ENCODE measurements at regions not wholly inside any gene's neighbourhood (a gene's known extent, or its start where the extent isn't known, plus 50 kb on each side); places are given as distances from the start of the nearest gene placed in this dataset.
A peak's percentile ranks its signal among the peaks of the same experiment; 100 is the strongest.

DNA sequence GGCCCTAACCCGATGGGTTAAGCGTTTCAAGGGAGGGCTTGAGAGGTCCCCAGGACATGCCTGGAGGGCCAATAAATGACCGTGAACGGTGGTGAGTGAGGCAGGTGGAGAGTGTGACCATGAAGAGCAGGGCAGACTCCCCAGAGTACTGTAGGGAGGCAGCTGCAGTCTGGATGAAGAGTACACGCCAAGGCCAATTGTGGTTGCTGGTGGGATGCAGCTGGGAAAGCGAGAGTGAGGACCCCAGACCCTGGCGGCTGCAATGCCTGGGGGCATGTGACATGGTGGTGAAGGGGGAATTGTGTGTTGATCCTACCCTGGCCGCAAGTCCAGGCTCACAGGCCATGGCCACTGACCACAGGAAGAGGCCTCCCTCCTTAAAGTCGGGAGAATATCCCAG lies 62.9 kb downstream of the TMEM235 start:
- dilution Hi-C loops (cut with HindIII; ENCODE audit: low sequenced_read_pairs, unreplicated experiment), result no loop called here

More for the DNA sequence above, 62.9 kb downstream of the TMEM235 start:
- TF ChIP-seq, protein P1, sequence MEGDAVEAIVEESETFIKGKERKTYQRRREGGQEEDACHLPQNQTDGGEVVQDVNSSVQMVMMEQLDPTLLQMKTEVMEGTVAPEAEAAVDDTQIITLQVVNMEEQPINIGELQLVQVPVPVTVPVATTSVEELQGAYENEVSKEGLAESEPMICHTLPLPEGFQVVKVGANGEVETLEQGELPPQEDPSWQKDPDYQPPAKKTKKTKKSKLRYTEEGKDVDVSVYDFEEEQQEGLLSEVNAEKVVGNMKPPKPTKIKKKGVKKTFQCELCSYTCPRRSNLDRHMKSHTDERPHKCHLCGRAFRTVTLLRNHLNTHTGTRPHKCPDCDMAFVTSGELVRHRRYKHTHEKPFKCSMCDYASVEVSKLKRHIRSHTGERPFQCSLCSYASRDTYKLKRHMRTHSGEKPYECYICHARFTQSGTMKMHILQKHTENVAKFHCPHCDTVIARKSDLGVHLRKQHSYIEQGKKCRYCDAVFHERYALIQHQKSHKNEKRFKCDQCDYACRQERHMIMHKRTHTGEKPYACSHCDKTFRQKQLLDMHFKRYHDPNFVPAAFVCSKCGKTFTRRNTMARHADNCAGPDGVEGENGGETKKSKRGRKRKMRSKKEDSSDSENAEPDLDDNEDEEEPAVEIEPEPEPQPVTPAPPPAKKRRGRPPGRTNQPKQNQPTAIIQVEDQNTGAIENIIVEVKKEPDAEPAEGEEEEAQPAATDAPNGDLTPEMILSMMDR (conservative IDR thresholded peaks at IDR 0.05; ENCODE audit: low read depth, low read length), result no peak
- no peak for TF ChIP-seq POLR2A (IDR thresholded peaks at IDR 0.05; ENCODE audit: low read depth, low read length)
- no peak for TF ChIP-seq RAD21 (IDR thresholded peaks at IDR 0.05; ENCODE audit: low read length)
- TF ChIP-seq BHLHE40 (IDR thresholded peaks at IDR 0.05; ENCODE audit: low read depth, low read length), result no peak
- no peak for TF ChIP-seq RCOR1 (IDR thresholded peaks at IDR 0.05; ENCODE audit: insufficient replicate concordance, low read length)
- TF ChIP-seq, protein P2, sequence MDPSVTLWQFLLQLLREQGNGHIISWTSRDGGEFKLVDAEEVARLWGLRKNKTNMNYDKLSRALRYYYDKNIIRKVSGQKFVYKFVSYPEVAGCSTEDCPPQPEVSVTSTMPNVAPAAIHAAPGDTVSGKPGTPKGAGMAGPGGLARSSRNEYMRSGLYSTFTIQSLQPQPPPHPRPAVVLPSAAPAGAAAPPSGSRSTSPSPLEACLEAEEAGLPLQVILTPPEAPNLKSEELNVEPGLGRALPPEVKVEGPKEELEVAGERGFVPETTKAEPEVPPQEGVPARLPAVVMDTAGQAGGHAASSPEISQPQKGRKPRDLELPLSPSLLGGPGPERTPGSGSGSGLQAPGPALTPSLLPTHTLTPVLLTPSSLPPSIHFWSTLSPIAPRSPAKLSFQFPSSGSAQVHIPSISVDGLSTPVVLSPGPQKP (IDR thresholded peaks at IDR 0.05; ENCODE audit: borderline replicate concordance, low read depth, low read length), result no peak
- no peak for TF ChIP-seq MAZ (IDR thresholded peaks at IDR 0.05; ENCODE audit: borderline replicate concordance, low read depth, low read length)
- no peak for TF ChIP-seq FOS (IDR thresholded peaks at IDR 0.05; ENCODE audit: low read depth, low read length)
- TF ChIP-seq CEBPB (IDR thresholded peaks at IDR 0.05; ENCODE audit: low read depth, low read length), result no peak
- Histone ChIP-seq H2AFZ (replicated peaks; ENCODE audit: low read length, poor library complexity) (peak overlapping the region; percentile 17), H3K56ac (ENCODE audit: extremely low read depth, insufficient read depth, low read length) (no peak overlapping the region), H3K9me3 (ENCODE audit: control insufficient read depth, insufficient read depth, low read length) (no peaks in the 10 kb centered on the region), H2AK5ac (ENCODE audit: low read depth, low read length) (no peak overlapping the region), H2BK5ac (ENCODE audit: low read depth, low read length, poor library complexity, severe bottlenecking) (no peak overlapping the region), H2BK120ac (ENCODE audit: low read depth, low read length) (no peak overlapping the region), H4K91ac (ENCODE audit: insufficient read depth, low read depth, low read length) (no peak overlapping the region), H4K8ac (ENCODE audit: low read depth in 2 of 2, low read length in 2 of 2) (no peak overlapping the region), H3K4me3 (ENCODE audit: insufficient read depth, low read depth, low read length) (no peak overlapping the region), H3K27ac (ENCODE audit: insufficient read depth, low read length) (no peak overlapping the region), H3K79me1 (ENCODE audit: low read depth in 1 of 2, low read length in 2 of 2) (peaks cover 0 to 4% of the 10 kb centered on the region in 2 experiments; a peak in 1 of 4 replicates), H3K9me1 (ENCODE audit: insufficient read depth, low read length) (peaks cover 3% of the 10 kb centered on the region), H2AK9ac (replicated peaks; ENCODE audit: low read depth, low read length, poor library complexity) (peak overlapping the region; percentile 7), H3K4me1 (ENCODE audit: control insufficient read depth, insufficient read depth, low read length) (peaks cover 4% of the 10 kb centered on the region; the same call in 1 of the 2 replicates), H4K5ac (ENCODE audit: low read depth, low read length) (no peak overlapping the region), H3K4me2 (ENCODE audit: low read depth, low read length) (no peak overlapping the region), H3K18ac (ENCODE audit: low read depth, low read length) (no peak overlapping the region), H3K27me3 (ENCODE audit: control insufficient read depth, insufficient read depth, low read length) (no peaks in the 10 kb centered on the region), H3K9ac (ENCODE audit: low read depth, low read length) (no peak overlapping the region), H3K4ac (ENCODE audit: low read depth, low read length) (no peak overlapping the region), H4K20me1 (ENCODE audit: insufficient read depth, low read length) (no peaks in the 10 kb centered on the region; the same call in 1 of the 2 replicates), H3K36me3 (ENCODE audit: control insufficient read depth, insufficient read depth, low read length) (no peaks in the 10 kb centered on the region), H3K23ac (ENCODE audit: low read depth, low read length) (no peak overlapping the region), H2BK15ac (ENCODE audit: low read depth, low read length) (no peak overlapping the region), H3K14ac (replicated peaks; ENCODE audit: low read depth, low read length) (no peak overlapping the region), H2BK20ac (ENCODE audit: low read depth, low read length) (no peak overlapping the region)
- 69% methylated on average over 4 of the region's 9 CpGs; no CpG with 5 or more reads in 1 of the 2 experiments for WGBS, 2 experiments (ENCODE audit: extremely low coverage in 2 of 2, insufficient read length in 1 of 2)
- ChIA-PET CTCF (no interaction called here), POLR2A (ENCODE audit: unreplicated experiment) (no interaction called here)
- in situ Hi-C loops (cut with MboI; ENCODE audit: low sequenced_read_pairs) (loop anchor here (5.0 to 10.0 kb wide), 2 partner anchors 63 to 130 kb away; no protein-coding TSS in a partner anchor), intact Hi-C loops (cut with micrococcal nuclease) (no loop called here)
- BruUV-seq (replicated peaks), result no TSS peak
- no peak for DNase-seq
- ATAC-seq (ENCODE audit: low read depth), result no peak

All from IMR-90 (cell line).